Activated CD4-positive, CD25-positive, alpha-beta regulatory T cell treated with anti-CD3 and anti-CD28 coated beads, Interleukin-2, amount 50 U/mL, for 72 hours (primary cell): ENCODE measurements at regions not wholly inside any gene's neighbourhood (a gene's known extent, or its start where the extent isn't known, plus 50 kb on each side); places are given as distances from the start of the nearest gene placed in this dataset.
"Not testable (repeated sequence)": the region's sequence is repeated elsewhere in the genome, so short reads cannot be mapped to it uniquely, and the experiment has no call there.

Experiments used
- DNase-seq: peaks from one replicate; pipeline ENCODE4 v3.0.0; 2021

- DNase-seq: no peak
Measured at GRCh38 chr5:154702477-154702876, 52.7 kb upstream of the LARP1 start.

GRCh38 chr5:154701725-154702124 lies 53.5 kb upstream of the LARP1 start:
- DNase-seq: not testable (repeated sequence)

DNA sequence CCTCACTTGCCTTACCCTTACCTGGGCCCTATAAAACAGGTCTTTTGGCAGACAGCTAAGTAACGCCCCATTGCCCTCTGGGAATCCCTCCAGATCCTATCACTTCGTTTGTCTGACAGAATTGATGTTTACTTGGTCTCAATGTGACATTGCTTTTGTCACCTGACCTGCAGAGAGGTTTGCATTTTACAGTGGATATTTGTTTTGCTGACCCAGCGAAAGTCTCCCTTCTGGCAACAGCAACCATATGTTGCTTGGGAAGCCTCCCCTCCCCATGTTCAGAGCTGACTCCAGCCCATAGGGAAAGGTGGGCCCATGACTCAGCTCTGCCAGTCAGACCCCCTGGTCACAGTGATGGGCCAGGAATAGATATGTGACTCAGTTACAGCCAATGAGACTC lies 54.0 kb upstream of the LARP1 start:
- DNase-seq: no peak

- not testable (repeated sequence) for DNase-seq
Measured at GRCh38 chr5:154700289-154700928, 54.8 kb upstream of the LARP1 start.

GRCh38 chr5:154698763-154699162 lies 56.4 kb upstream of the LARP1 start:
- DNase-seq: no peak

DNA sequence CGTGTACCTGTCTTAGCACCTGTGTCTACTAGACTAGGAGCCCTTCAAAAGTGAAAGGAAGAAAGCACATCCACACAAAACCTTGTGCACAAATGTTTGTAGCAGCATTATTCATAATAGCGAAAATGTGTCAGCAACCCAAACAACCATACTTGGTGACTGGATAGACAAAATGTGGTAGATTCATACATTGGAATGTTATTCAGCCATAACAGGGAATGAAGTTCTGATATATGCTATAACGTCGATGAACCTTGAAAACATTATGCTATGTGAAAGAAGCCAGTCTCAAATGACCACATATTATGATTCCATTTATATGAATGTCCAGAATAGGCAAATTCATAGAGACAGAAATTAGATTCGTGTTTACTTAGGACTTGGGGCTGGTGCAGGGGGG lies 57.8 kb upstream of the LARP1 start:
- no peak for DNase-seq

DNA sequence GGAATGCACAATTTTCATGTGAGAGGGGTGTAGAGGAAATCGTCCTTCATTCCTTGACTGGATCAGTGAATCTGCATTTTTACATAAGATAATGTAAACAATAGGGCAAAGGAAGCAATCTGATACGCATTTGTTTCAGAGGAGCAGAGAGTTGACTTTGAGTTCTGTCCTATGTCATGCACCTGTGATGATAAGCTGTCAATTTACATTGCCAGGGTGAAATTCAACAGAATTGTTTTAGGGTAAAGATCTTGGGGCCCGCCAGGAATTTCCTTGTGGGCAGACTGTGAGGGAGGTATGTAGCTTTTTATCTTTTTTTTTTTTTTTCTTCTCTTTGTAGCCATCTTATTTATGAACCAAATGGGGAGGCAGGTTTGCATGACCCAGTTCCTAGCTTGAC lies 58.3 kb upstream of the LARP1 start:
- no peak for DNase-seq

DNA sequence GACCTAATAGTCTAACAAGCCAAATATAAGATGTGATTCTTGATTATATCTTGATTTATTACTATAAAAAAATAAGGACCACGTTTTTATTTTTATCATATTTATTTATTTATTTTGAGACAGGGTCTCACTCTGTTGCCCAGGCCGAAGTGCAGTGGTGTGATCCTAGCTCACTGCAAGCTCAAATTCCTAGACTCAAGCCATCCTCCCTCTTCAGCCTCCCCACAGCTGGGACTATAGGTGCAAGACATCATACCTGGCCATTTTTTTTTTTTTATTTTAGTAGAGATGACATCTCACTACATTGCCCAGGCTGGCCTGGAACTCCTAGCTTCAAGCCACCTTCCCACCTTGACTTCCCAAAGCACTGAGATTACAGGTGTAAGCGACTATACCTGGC lies 61.0 kb upstream of the LARP1 start:
- no peak for DNase-seq

- DNase-seq: no peak
Measured at GRCh38 chr5:154690488-154690887, 64.7 kb upstream of the LARP1 start.

DNA sequence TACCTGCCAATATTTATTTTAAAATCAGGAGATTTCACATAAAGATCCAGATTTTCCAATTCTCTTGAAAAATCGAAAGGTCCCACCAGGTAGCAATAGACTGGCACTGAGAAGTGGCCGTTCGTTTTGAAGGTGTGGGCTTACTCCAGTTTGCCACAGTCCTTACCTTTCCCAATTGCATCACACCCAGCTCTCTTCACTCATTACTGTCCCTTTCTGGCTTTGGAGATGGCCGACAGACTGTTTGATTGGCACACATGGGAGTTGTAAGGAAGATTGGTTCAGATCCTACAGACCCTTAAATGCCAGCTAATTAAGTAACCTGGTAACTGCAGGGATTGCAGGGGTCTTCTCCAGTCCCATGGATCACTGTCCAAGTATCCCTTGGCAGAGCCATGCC lies 68.7 kb upstream of the LARP1 start:
- DNase-seq: no peak

DNA sequence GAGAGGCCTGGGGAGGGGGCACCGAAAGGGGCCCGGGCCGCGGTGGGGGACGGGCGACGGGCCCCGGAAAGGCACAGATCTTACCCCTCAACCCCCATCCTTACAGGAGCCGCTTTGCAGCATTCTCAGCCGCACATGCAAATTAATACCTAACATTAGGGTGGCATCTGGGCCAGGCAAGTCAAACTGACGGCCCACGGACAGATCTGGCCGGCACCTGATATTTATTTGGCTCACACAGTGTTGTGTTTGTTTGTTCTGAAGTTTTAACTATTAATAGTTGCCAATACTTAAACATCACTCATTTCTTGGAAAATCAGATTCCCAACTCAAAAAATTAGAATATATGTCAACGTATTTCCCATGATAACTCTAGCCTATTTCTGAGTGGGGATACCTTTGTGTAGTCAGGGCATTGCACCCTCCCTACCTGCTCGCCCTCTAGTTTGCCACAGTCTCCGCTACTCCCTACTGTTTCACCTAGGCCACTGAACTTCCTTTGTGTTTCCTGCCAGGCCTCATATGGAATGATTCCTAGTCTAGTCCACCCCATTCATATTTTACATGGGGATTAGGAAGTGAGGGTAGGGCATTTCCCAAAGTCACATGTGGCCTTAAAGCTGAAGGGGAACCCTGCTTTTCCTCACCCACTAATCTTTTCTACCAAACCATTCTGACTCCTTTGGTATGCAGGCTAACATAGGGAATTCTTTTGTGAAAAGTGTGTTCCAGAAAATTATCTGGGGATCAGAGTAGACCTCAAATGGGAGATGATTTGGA lies 71.9 kb upstream of the LARP1 start:
- DNase-seq: no peak

DNA sequence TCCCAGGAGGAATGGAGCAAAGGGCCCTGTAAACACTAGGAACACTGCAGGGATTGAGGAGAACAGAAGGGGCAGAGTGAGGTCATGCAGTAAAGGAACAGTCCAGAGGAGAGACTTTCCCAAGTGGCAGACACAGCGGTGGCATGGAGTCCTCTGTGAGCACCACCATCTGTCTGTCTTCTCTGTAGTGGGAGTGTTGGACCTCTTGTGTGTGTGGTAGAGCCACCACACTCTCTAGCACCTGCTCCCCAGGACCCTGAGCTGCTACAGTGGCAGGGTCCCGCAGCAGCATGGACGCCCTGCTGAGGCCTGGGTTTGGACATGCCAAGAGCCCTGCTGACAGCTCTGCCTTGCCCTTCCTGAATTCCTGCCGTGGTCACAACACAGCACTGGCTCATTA lies 75.7 kb upstream of the LARP1 start:
- DNase-seq: no peak

- no peak for DNase-seq
Measured at GRCh38 chr5:154677921-154678320, 77.3 kb upstream of the LARP1 start.

GRCh38 chr5:154676508-154676907 lies 78.7 kb upstream of the LARP1 start:
- DNase-seq: no peak

- DNase-seq: no peak
Measured at GRCh38 chr5:154674029-154674428, 81.1 kb upstream of the LARP1 start.

- no peak for DNase-seq
Measured at GRCh38 chr5:154673506-154673905, 81.7 kb upstream of the LARP1 start.

- DNase-seq: not testable (repeated sequence)
Measured at GRCh38 chr5:154669913-154670312, 85.3 kb upstream of the LARP1 start.

DNA sequence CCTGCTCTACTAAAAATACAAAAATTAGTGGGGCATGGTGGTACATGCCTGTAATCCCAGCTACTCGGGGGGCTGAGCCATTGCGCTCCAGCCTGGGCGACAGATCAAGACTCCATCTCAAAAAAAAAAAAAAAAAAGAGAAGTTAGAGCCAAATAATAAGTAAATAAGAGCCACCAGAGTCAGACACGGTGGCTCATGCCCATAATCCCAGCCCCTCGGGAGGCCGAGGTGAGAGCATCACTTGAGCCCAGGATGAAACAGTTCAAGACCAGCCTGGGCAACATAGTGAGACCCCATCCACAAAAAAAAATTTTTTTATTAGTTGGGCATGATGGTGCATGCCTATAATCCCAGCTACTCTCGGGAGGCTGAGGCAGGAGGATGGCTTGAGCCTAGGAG lies 85.8 kb upstream of the LARP1 start:
- no peak for DNase-seq

DNA sequence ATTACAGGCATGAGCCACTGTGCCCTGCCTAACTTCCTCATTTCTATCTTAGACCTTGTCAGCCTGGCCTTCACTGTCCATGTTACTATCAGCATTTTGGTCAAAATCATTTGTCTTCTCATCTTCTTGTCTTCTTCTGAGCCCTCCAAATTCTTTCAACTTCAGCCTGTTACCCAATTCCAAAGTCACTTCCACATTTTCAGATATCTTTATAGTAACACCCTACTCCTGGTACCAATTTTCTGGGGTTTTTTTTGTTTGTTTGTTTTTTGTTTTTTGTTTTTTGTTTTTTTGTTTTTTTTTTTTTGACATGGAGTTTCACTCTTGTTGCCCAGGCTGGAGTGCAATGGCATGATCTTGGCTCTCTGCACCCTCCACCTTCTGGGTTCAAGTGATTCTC lies 90.3 kb upstream of the LARP1 start:
- no peak for DNase-seq

DNA sequence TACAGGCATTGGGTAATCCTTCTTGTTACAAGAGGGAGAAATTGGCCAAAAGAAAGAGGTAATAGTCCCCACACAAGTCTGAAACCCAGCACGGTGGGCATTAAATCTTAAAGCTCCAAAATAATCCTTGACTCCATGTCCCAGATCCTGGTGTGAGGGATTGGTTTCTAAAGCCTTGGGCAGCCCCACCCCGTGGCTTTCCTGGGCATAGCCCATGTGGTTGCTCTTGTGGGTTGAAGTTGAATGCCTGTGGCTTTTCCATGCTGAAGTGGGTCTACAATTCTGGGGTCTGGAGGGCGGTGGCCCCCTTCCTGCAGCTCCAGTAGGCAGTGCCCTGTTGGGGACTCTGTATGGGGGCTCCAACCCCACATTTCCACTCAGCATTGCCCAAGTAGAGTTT lies 91.8 kb upstream of the LARP1 start:
- no peak for DNase-seq

DNA sequence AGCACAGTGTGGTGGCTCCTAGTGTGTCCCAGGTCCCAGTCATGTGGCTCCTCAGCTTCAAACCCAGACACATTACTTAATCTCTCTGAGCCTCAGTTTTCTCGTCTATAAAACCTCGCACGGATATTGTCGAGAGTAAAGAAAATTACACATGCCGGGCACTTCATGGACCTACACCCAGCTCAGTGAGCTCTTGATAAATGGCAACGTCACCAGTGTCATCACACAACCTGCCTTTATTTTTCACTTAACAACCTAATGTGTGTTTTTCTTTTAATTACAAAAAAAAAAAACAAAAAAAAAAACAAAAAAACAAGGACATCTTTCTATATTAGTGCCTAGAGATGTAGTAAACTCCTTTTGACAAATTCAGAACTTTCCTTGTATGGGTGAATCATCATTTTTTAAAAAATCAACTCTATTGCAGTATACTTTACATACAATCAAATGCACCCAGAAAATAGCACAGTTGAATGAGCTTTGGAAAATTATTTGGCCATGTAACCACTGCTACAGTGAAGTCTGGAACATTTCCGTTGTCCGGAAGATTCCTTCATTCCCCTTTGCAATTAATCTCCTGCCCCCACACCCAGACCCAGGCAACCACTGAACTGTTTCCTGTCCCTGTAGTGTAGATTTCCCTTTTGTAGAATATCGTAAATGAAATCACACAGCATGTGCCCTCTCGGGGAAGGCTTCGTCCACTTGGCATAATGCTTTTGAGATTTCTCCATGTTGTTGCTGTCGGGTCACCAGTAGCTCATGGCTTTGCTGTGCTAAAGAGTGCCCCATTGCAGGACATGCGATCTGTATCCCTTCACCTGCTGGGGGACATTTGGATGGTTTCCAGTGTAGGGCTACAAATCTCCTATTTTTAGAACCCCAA lies 100.4 kb upstream of the LARP1 start:
- no peak for DNase-seq

DNA sequence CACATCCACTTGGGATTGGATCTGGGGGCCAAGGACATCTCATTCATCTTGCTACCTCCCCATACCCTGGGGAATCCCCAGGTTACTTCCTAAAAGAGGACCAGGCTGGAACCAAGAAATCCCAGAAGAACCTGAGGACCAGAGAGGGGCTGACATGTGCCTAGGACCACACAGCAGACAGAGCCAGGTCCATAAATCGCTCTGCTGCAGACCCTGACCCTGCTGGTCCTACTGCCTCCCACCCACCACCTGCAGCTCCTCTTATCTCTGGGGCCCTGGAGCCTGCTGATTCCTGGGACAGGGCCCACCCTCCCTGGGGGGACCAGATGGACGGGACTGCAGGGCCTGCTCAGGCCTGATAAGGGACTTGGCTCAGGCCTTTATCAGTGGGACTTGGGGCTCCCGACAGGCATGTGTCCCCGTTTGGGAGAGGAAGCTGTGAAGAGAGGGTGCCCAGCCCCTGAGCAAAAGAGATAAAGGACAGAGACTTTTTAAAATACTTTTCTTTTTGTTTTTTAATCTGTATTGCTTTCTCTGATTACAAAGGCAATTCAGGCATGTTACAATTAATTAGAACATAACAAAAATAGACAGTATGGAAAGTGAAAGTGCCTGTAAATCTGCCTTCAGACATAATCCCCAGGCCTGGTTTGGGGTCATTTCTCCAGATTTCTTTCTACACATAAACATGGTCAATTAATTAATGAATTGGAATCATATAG lies 101.3 kb upstream of the LARP1 start:
- DNase-seq: no peak

- no peak for DNase-seq
Measured at GRCh38 chr5:154653418-154653763, 101.8 kb upstream of the LARP1 start.
